Left colon (tissue), 2 donors: ENCODE measurements at regions not wholly inside any gene's neighbourhood (a gene's known extent, or its start where the extent isn't known, plus 50 kb on each side); places are given as distances from the start of the nearest gene placed in this dataset.

Experiments used
- ATAC-seq: fragments of 200-7000 bp; cut with Tn5 transposase; one replicate; pipeline ENCODE4 v1.9.1; 2020; ENCODE audit warnings: mild to moderate bottlenecking, moderate library complexity
- DNase-seq, 2 donors: peaks; one replicate each; pipeline ENCODE4 v3.0.0-alpha.2; 2020
- intact Hi-C, 2 donors: fragments of 100-400 bp; cut with DNase I in 1 of 2; cut with micrococcal nuclease in 1 of 2; formaldehyde crosslinking; loops; one replicate each; pipeline versions ENCODE4 v1.11.2 to v1.14.0; 2022; cut with DNase I, micrococcal nuclease
- donor health status: DM: no; HTN: no; CAD: no.
- donor health status: DM: yes; HTN: yes; CAD: no.

DNA sequence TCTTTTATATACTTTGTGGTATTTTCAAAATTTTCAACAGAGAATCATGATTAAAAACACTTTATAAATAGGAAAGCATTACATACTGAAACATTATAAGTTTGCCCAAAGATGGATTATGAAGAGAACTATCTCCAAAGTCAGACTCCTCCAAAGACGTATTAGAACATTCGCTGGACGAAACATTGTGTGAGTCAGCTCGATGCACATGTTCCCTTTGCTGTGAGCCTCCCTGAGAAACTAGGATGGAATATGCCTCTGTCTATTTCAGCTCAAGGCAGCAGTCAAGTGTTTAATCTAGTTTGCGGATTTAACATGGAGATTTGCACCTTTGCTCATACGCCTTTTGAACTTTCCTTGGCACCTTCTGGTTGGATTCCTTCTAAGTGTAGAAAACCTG lies 92.2 kb upstream of the NCKAP5 start:
- intact Hi-C loops: no loop called here
- no peak for ATAC-seq
- DNase-seq: no peak

DNA sequence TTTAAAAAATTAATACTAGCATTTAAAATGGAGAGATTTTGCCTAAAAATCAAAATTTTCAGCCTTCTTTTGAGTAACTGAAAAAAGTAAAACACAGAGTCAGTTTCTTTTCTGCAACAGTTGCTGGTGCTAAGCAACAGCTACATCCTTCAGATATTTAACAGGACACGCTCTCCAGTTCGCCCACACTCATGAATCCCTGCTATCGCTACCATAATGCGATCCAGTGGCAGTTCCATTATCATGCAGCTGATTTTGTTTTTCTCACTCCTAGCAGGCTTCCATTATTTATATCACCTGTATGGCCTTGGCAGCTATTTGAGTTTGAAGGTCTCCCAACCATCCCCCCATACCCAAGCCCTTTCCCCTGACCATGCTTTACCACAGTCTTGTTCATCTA lies 93.1 kb upstream of the NCKAP5 start:
- intact Hi-C loops: no loop called here
- ATAC-seq: no peak
- DNase-seq: no peak

- intact Hi-C loops: no loop called here
- no peak for DNase-seq
- no peak for ATAC-seq
These were observed 98.4 kb upstream of the NCKAP5 start for GRCh38 chr2:133666621-133667020.

- DNase-seq: no peak
- no peak for ATAC-seq
- intact Hi-C loops: no loop called here
These were observed 98.8 kb upstream of the NCKAP5 start for GRCh38 chr2:133667085-133667484.

- no peak for ATAC-seq
- no peak for DNase-seq
- intact Hi-C loops: no loop called here
These were observed 99.7 kb upstream of the NCKAP5 start for GRCh38 chr2:133667968-133668367.

DNA sequence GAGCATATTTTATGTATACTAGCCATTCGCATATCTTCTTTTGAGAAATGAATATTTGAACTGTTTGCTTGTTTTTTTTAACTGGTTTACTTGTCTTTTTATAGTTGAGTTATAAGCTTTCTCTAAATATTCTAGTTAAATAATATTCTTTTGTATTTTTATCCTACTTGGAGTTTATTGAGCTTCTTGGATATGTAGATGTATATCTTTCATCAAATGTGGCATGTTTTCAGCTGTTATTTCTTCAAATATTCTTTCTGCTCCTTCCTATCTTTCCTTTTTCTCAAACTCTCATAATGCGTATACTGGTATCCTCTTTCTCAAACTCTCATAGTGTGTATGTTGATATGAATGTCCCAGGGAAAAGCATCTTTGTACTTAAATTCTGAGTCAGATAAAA lies 100.3 kb upstream of the NCKAP5 start:
- intact Hi-C loops: no loop called here
- no peak for ATAC-seq

GRCh38 chr2:133673305-133673905 lies 105.1 kb upstream of the NCKAP5 start:
- DNase-seq (no peak), ATAC-seq (no peak)
- intact Hi-C loops: no loop called here

More for the DNA sequence above, 100.3 kb upstream of the NCKAP5 start:
- DNase-seq: no peak

DNA sequence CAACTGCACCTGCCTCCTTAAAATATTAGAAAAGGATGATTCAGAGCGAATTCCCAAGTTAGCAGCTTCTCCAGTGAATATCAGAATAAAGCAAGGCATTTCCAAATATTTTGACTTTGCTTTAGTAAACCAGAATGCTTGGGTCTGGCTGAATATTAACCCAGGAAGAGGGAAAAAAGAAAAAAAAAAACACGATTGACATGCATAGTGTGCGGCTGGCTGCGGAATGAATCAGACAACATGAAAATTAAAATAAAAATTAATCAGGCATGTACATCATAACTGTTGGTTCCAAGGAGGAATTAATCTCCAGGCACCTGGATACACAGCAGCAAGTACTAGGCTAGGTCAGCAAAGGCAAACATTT lies 105.8 kb upstream of the NCKAP5 start:
- intact Hi-C loops: no loop called here

DNA sequence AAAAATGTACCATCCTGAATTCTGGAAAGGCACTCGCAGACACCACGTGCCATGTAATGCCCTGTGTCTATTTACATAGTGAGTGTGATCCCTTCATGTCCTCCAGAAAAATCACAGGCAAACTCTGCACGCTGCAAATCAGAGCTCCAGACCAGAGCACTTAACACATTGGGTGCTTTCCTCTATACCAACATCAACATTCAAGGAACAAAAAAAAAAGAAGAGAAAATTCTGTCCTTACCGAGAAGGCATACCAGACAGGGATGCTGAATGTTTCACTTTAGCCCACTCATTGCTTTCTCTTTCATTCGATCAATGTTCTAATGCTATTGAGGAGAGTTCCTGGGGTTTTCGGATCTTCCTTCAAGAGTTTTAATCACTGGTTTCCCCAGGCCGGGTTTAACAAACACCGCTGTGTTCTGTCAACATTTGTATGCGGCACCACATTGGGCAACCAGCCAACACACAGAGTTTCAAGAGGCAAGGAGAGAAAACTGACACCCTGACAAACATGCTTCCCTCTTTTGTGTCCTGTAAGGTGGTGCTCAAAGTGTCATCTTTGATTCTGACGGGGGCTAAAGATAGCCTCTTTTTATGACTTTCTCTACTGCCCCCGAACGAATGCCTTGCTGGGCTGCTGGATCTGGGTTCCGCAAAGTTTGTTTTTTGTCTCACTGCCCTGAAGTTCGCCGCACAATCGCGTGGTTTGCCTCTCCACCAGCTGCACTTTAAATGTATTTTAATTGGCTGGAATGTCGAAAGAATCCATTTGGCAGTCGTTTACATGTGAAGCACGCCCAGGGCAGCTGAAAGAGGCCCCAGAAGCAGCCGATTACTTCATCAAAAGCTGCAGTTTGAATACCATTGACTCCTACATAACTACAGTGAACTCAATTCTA lies 106.4 kb upstream of the NCKAP5 start:
- peak; percentile 40 for ATAC-seq
- peak in 1 of 2 donors; percentile 42 for DNase-seq
- intact Hi-C loops: no loop called here

More for the DNA sequence above, 105.8 kb upstream of the NCKAP5 start:
- no peak for ATAC-seq
- no peak for DNase-seq

DNA sequence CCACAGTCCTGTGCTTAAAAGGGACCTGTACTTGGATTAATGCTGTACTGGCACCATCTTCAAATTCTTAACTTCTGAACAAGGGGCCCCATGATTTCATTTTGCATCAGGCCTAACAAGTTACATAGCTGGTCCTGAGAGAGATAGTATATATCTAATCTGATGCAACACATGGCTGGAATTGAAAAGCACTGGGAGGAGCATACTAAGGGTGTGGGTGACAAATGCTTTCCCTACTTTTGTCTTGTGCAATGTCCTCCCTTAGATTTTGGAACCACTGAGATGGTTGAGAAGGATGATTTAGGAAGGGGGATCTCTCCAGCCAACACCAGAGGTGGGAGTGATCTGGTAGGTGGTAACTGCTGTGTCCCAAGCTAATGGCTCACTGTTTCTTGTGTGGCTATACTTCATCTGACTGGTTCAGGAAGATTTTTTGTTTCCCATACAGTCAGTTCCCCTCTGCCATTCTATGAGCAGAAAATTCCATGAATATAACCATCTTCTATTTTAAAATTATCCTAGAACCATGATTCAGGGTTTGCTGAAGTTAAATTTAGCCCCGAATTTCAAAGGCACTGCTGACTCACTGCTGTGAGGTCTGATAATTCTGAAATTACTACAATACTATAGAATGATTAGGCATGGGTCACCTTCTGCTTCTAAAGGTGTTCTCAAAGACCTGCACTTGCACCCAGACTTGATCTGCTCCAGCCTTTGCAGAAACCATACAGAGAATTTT lies 108.3 kb upstream of the NCKAP5 start:
- intact Hi-C loops: no loop called here
- DNase-seq (no peak), ATAC-seq (no peak)

- DNase-seq (no peak), ATAC-seq (no peak)
- intact Hi-C loops: no loop called here
These were observed 112.2 kb upstream of the NCKAP5 start for GRCh38 chr2:133680343-133681049.

GRCh38 chr2:133682347-133682746 lies 114.1 kb upstream of the NCKAP5 start:
- intact Hi-C loops: no loop called here
- DNase-seq (no peak), ATAC-seq (no peak)

DNA sequence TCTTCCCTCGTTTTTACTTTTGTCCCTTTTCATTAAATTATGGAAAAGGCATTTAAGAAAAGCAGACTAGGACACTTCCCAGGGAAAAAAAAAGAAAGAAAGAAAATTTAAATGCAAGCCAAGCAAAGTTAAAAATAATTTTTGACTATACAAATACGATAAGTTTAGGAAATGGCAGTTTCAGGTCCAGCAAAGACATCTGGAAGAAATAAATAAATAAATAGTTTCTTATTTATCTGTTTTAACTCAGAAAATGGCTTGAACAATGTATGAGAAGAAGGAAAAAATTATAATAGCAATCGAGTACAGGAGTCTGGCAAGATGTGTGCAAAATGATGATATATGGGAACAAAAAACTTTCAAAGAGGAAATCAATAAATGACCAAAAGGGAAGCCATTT lies 114.6 kb upstream of the NCKAP5 start:
- ATAC-seq (no peak), DNase-seq (no peak)
- intact Hi-C loops: no loop called here

- intact Hi-C loops: no loop called here
- no peak for DNase-seq
- ATAC-seq: no peak
These were observed 117.5 kb upstream of the NCKAP5 start for GRCh38 chr2:133685636-133686215.

GRCh38 chr2:133690780-133691179 lies 122.5 kb upstream of the NCKAP5 start:
- intact Hi-C loops: no loop called here
- no peak for DNase-seq
- no peak for ATAC-seq

GRCh38 chr2:133691336-133691735 lies 123.1 kb upstream of the NCKAP5 start:
- DNase-seq: no peak
- ATAC-seq: no peak
- intact Hi-C loops: no loop called here

- ATAC-seq: no peak
- intact Hi-C loops: no loop called here
- DNase-seq: no peak
These were observed 137.0 kb upstream of the NCKAP5 start for GRCh38 chr2:133705287-133705686.

DNA sequence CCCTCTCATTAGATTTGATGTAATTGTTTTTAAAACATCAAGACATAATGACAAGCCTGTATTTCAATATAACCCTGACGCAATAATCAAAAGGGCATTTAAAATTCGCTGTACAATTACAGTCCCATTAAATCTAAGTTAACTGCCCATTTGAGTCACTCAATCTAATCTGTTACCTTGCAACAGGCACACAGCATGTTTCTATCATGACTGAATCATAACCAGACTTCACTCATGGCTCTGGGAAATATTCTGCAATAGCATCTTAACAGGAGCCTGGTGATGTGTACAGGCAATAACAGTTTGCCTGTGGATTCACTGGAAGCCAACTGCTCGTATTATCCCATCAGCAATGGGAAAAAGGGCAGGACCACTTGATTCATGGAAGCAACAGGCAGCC lies 142.3 kb upstream of the NCKAP5 start:
- DNase-seq: no peak
- no peak for ATAC-seq
- intact Hi-C loops: no loop called here

GRCh38 chr2:133711201-133711600 lies 142.9 kb upstream of the NCKAP5 start:
- ATAC-seq (no peak), DNase-seq (no peak)
- intact Hi-C loops: no loop called here
